NCI-H1048 (cell line): ENCODE measurements at regions not wholly inside any gene's neighbourhood (a gene's known extent, or its start where the extent isn't known, plus 50 kb on each side); places are given as distances from the start of the nearest gene placed in this dataset.

Experiments
- DNase-seq: peaks from one replicate; lab custom pipeline; 2025; lab: John Stamatoyannopoulos, UW

GRCh38 chr6:170083236-170084051, 207.4 kb downstream of the DLL1 start:
- DNase-seq, result no peak

DNA sequence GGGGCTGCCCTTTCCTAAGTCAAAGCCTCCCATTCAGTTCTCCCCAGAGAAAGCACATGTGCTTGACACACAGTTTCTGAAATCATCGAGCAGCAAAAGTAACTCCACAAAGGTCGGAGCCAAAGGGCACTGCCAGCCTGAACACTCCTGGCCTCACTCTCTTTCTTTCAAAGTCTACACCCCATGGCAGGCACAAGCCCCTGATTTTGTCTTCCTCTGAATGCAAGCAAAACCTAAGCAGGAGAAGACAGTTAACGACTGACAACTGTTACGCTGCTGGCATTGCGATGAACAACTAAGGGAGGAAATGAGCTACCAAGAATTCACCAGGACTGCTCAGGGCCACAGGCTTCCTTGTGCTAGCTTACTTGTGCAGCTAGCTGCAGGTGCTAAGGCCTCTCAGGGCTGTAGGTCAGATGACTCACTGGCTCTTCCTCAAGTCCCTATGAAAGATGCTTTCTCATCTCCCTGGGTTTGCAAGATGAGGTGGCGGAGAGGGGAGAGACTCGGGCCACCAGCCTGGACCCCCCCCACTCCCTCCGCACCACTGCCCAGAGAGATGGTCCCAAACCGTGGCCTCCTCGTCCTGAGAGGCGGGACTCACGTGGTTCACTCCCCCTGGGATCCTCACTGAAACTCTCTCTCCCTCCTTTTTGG, 208.2 kb downstream of the DLL1 start:
- no peak for DNase-seq

DNA sequence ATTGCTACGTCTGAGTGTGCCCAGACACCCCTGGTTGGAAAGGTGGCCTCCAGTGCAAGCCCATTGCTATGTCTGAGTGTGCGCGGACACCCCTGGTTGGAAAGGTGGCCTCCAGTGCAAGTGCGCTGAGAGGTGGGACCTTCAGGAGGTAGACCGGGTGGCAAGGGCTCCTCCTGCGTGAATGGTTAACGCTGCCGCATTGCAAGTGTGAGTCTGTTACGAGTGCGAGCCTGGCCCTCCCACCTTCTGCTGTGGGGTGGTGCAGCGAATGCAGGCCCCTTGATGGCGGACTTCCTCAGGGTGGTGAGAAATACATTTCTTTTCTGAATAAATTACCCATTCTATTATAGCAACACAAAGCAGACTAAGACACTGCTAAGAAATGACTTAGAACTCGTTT, 208.8 kb downstream of the DLL1 start:
- DNase-seq, result no peak

- DNase-seq, result no peak
Measured at GRCh38 chr6:170081556-170081955, 209.3 kb downstream of the DLL1 start.

GRCh38 chr6:170080828-170081371, 210.0 kb downstream of the DLL1 start:
- no peak for DNase-seq

GRCh38 chr6:170080169-170080827, 210.6 kb downstream of the DLL1 start:
- DNase-seq, result no peak

DNA sequence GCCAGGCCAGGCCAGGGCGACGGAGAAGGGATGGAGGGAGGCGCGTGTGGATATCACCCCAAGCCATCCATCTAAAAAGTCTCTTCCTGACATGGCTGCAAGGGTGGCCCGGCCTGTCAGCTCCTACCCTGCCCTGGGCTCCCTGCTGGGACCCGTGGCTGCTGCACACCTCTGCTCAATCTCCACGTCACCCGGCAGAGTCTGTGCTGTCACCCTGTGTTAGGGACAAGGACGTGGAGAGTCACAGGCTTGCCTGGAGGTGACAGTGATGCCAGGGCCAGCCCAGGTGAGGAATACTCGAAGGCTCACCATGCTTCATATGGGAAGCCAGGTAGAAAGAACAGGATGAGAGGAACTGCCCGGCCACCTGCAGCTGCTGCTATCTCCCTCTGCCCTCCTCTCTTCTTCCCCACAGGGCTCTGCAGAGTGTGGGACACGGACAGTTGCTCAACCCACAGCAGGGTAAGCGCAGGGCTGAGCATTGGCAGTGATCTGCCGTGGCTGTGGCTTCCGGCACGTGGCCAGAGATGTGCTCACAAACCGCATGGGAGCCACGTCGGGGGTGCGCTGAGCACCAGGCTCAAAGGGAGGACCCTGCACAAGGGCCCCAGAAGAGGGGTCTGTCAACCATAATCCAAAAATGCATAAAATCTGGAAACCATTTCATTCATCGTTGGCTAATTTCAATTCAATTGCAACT, 214.3 kb downstream of the DLL1 start:
- DNase-seq, result no peak

- no peak for DNase-seq
Measured at GRCh38 chr6:170075659-170076223, 215.1 kb downstream of the DLL1 start.

GRCh38 chr6:170074907-170075306, 216.0 kb downstream of the DLL1 start:
- no peak for DNase-seq

- DNase-seq, result no peak
Measured at GRCh38 chr6:170074435-170074834, 216.4 kb downstream of the DLL1 start.

DNA sequence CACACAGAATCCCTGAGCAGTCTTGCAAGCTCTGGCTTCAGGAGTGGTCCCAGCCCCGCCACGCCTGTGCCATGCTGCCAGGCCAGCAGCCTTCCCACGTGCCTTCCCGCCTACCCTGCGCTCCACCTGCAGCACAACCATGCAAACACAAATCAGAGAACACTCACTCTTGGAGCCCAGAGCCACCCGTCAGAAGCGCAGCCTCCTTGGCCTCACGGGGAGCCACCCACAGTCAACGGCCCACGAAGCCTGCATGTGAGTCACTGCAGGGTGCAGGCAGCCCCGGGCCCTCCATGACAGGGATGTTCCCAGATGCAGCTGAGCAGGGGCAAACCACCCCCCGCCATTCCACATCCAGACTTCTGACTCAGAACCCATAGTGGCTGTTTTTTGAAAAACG, 217.0 kb downstream of the DLL1 start:
- no peak for DNase-seq

DNA sequence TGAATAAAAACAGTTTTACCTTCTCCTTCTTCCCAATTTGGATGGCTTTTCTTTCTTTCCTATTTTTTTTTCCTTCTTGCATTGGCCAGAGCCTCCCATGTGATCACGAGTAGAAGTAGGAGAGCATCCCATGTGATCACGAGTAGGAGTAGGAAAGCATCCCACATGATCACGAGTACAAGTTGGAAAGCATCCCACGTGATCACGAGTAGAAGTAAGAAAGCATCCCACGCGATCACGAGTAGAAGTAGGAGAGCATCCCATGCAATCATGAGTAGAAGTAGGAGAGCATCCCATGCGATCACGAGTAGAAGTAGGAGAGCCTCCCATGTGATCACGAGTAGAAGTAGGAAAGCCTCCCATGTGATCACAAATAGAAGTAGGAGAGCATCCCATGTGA, 218.6 kb downstream of the DLL1 start:
- DNase-seq, result no peak

GRCh38 chr6:170069611-170070010, 221.3 kb downstream of the DLL1 start:
- DNase-seq, result no peak

- DNase-seq, result no peak
Measured at GRCh38 chr6:170068496-170068895, 222.4 kb downstream of the DLL1 start.

GRCh38 chr6:170067923-170068360, 222.9 kb downstream of the DLL1 start:
- no peak for DNase-seq

GRCh38 chr6:170067181-170067641, 223.7 kb downstream of the DLL1 start:
- no peak for DNase-seq

- DNase-seq, result no peak
Measured at GRCh38 chr6:170066679-170067078, 224.2 kb downstream of the DLL1 start.

GRCh38 chr6:170063851-170064602, 226.9 kb downstream of the DLL1 start:
- no peak for DNase-seq

DNA sequence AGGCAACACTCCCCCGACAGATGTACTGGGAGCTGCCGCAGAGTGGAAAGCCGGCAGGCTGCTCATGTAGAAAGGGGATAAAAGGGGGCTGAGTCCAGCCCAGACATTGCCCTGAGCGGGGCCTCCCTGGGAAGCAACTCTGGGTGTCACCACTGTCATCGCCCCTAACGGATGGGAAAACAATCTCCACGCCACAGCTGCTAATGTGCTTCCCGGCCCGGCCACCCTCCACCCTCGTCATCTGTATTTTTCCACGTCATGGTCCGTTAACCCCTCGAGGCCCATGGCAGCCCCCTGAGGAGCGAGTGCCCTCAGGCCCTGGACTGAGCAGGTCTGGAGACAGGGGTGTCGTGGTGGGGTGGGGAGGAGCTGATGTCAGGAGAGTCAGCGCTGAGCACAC, 227.4 kb downstream of the DLL1 start:
- no peak for DNase-seq

GRCh38 chr6:170062915-170063241, 228.0 kb downstream of the DLL1 start:
- DNase-seq, result no peak
